H1 (cell line): ENCODE measurements at regions not wholly inside any gene's neighbourhood (a gene's known extent, or its start where the extent isn't known, plus 50 kb on each side); places are given as distances from the start of the nearest gene placed in this dataset.

ENCODE experiments used
- SUZ12 ChIP-seq: fragments of 200-600 bp; sonication (generic); IDR thresholded peaks from 2 replicates; pipeline ENCODE4 v1.6.1; 2012; ENCODE audit warnings: mild to moderate bottlenecking, inconsistent platforms, low read length, moderate library complexity, mixed read lengths
- TF ChIP-seq, protein P1 (sequence below), 3 experiments: IDR thresholded peaks; 1 replicate in 2 of 3; 2 replicates in 1 of 3; pipeline versions ENCODE4 v1.5.1 to v1.6.1; 2011; ENCODE audit warnings: low read length in 3 of 3, mild to moderate bottlenecking in 3 of 3, inconsistent platforms in 2 of 3, low read depth in 1 of 3, moderate library complexity in 1 of 3; ENCODE audit not compliant: insufficient read depth in 1 of 3; ENCODE audit errors: control extremely low read depth in 1 of 3
- TF ChIP-seq, protein P2 (sequence below): fragments of 300-600 bp; sonication (generic); IDR thresholded peaks from 2 replicates; pipeline ENCODE4 v1.7.1; 2012; ENCODE audit warnings: low read length, moderate library complexity, mild to moderate bottlenecking, inconsistent platforms; ENCODE audit not compliant: insufficient replicate concordance

DNA sequence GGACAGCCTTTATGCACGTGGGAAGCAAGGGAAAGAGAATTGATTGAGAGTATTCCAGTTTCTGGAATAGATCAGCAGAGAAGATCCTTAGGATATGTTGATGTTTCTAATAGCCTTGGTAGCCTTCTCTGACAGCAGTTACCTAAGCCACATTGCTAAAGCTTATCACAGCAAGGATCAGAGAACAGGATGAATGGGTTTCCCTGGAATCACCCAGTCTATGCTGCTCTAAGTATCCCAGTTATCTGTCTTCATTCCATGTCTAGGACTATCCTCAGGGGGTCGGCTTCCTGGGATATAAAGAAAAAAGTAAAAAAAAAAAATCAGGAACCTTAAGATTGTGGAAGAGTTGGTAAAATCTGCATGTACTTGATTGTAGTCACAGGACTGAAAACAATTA lies 352.0 kb upstream of the AKR1E2 start:
- TF ChIP-seq SUZ12 = no peak
- TF ChIP-seq, protein P1, sequence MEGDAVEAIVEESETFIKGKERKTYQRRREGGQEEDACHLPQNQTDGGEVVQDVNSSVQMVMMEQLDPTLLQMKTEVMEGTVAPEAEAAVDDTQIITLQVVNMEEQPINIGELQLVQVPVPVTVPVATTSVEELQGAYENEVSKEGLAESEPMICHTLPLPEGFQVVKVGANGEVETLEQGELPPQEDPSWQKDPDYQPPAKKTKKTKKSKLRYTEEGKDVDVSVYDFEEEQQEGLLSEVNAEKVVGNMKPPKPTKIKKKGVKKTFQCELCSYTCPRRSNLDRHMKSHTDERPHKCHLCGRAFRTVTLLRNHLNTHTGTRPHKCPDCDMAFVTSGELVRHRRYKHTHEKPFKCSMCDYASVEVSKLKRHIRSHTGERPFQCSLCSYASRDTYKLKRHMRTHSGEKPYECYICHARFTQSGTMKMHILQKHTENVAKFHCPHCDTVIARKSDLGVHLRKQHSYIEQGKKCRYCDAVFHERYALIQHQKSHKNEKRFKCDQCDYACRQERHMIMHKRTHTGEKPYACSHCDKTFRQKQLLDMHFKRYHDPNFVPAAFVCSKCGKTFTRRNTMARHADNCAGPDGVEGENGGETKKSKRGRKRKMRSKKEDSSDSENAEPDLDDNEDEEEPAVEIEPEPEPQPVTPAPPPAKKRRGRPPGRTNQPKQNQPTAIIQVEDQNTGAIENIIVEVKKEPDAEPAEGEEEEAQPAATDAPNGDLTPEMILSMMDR (IDR thresholded peaks at IDR 0.05; ENCODE audit: control extremely low read depth in 1 of 3, insufficient read depth in 1 of 3, low read depth in 1 of 3, low read length in 3 of 3) = no peak
- TF ChIP-seq, protein P2, sequence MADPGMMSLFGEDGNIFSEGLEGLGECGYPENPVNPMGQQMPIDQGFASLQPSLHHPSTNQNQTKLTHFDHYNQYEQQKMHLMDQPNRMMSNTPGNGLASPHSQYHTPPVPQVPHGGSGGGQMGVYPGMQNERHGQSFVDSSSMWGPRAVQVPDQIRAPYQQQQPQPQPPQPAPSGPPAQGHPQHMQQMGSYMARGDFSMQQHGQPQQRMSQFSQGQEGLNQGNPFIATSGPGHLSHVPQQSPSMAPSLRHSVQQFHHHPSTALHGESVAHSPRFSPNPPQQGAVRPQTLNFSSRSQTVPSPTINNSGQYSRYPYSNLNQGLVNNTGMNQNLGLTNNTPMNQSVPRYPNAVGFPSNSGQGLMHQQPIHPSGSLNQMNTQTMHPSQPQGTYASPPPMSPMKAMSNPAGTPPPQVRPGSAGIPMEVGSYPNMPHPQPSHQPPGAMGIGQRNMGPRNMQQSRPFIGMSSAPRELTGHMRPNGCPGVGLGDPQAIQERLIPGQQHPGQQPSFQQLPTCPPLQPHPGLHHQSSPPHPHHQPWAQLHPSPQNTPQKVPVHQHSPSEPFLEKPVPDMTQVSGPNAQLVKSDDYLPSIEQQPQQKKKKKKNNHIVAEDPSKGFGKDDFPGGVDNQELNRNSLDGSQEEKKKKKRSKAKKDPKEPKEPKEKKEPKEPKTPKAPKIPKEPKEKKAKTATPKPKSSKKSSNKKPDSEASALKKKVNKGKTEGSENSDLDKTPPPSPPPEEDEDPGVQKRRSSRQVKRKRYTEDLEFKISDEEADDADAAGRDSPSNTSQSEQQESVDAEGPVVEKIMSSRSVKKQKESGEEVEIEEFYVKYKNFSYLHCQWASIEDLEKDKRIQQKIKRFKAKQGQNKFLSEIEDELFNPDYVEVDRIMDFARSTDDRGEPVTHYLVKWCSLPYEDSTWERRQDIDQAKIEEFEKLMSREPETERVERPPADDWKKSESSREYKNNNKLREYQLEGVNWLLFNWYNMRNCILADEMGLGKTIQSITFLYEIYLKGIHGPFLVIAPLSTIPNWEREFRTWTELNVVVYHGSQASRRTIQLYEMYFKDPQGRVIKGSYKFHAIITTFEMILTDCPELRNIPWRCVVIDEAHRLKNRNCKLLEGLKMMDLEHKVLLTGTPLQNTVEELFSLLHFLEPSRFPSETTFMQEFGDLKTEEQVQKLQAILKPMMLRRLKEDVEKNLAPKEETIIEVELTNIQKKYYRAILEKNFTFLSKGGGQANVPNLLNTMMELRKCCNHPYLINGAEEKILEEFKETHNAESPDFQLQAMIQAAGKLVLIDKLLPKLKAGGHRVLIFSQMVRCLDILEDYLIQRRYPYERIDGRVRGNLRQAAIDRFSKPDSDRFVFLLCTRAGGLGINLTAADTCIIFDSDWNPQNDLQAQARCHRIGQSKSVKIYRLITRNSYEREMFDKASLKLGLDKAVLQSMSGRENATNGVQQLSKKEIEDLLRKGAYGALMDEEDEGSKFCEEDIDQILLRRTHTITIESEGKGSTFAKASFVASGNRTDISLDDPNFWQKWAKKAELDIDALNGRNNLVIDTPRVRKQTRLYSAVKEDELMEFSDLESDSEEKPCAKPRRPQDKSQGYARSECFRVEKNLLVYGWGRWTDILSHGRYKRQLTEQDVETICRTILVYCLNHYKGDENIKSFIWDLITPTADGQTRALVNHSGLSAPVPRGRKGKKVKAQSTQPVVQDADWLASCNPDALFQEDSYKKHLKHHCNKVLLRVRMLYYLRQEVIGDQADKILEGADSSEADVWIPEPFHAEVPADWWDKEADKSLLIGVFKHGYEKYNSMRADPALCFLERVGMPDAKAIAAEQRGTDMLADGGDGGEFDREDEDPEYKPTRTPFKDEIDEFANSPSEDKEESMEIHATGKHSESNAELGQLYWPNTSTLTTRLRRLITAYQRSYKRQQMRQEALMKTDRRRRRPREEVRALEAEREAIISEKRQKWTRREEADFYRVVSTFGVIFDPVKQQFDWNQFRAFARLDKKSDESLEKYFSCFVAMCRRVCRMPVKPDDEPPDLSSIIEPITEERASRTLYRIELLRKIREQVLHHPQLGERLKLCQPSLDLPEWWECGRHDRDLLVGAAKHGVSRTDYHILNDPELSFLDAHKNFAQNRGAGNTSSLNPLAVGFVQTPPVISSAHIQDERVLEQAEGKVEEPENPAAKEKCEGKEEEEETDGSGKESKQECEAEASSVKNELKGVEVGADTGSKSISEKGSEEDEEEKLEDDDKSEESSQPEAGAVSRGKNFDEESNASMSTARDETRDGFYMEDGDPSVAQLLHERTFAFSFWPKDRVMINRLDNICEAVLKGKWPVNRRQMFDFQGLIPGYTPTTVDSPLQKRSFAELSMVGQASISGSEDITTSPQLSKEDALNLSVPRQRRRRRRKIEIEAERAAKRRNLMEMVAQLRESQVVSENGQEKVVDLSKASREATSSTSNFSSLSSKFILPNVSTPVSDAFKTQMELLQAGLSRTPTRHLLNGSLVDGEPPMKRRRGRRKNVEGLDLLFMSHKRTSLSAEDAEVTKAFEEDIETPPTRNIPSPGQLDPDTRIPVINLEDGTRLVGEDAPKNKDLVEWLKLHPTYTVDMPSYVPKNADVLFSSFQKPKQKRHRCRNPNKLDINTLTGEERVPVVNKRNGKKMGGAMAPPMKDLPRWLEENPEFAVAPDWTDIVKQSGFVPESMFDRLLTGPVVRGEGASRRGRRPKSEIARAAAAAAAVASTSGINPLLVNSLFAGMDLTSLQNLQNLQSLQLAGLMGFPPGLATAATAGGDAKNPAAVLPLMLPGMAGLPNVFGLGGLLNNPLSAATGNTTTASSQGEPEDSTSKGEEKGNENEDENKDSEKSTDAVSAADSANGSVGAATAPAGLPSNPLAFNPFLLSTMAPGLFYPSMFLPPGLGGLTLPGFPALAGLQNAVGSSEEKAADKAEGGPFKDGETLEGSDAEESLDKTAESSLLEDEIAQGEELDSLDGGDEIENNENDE = no peak
